ENCODE measurements at regions not wholly inside any gene's neighbourhood (a gene's known extent, or its start where the extent isn't known, plus 50 kb on each side); places are given as distances from the start of the nearest gene placed in this dataset.

DNA sequence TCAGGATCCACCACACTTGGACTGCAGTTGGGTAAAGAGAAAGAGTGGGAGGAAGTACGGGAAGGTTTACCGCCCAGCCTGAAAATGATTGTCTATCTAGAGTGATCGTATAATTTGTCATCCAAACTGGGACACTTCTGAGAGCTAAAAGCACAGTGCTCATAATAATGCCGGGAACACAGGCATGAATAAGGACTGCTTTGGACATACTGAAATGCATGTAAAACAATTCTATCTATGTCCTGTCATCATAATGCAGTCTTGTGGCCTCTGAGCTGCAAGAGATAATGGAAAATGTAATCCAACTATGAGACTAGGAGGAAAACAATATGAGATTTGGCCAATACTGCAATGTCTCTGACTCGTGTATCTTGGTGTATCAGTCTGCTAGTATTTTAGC is 435.5 kb downstream of the SOX11 start:
- TF ChIP-seq, protein P1, sequence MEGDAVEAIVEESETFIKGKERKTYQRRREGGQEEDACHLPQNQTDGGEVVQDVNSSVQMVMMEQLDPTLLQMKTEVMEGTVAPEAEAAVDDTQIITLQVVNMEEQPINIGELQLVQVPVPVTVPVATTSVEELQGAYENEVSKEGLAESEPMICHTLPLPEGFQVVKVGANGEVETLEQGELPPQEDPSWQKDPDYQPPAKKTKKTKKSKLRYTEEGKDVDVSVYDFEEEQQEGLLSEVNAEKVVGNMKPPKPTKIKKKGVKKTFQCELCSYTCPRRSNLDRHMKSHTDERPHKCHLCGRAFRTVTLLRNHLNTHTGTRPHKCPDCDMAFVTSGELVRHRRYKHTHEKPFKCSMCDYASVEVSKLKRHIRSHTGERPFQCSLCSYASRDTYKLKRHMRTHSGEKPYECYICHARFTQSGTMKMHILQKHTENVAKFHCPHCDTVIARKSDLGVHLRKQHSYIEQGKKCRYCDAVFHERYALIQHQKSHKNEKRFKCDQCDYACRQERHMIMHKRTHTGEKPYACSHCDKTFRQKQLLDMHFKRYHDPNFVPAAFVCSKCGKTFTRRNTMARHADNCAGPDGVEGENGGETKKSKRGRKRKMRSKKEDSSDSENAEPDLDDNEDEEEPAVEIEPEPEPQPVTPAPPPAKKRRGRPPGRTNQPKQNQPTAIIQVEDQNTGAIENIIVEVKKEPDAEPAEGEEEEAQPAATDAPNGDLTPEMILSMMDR (IDR thresholded peaks at IDR 0.05), result no peak
- TF ChIP-seq EZH2 (IDR thresholded peaks at IDR 0.05; ENCODE audit: borderline replicate concordance, insufficient read depth, low read depth, low read length, poor library complexity, severe bottlenecking), result no peak

Measured in B cell (primary cell).